ENCODE measurements at regions not wholly inside any gene's neighbourhood (a gene's known extent, or its start where the extent isn't known, plus 50 kb on each side); places are given as distances from the start of the nearest gene placed in this dataset.

DNA sequence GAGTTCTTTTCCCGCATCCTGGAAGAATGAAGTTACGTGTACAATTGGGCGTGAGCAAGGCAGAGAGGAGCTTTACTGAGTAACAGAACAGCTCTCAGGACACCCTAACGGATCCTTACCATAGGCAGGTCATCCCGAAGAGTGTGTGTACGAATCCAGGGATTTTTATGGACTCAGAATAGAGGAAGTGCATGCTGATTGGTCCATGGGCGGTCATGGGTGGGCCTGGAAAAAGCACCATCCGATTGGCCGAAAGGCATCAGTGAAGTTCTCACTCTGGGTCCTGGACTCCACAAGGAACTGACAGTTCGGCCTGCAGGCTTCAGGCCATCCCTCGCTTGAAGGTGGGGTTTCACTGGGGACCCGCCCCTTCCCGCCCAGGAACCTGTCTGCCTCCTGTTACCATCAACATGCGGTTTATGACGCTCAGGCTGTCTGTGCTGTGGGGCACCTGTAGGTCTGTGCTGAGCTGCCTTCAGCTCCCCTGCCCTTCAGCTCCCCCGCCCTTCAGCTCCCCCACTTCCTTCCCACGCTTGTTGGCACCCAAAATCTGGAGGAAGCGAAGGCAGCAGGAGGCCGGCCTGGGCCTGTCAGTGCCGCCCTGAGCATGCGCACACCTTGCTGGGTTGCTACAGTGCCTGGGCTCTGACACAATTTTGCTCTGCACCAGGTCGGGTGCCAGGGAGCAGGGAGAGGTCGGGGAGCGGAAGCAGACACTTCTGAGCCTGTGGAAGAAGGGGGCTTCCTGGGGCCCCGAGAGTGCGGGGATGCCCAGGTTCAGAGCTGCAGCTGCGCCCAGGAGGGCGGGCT is 57.9 kb upstream of the MANEA start:
- Histone ChIP-seq H4K20me1 (replicated peaks in 1 of 2; ENCODE audit: control insufficient read depth in 1 of 2, insufficient read depth in 2 of 2, low read length in 2 of 2) (no peaks in the 10 kb centered on the region), H2AFZ (ENCODE audit: low read length) (no peak overlapping the region), H3K36me3 (ENCODE audit: control insufficient read depth in 2 of 4, insufficient read depth in 4 of 4, low read length in 3 of 4) (no peaks in the 10 kb centered on the region; a peak in 1 of 8 replicates), H3K56ac (replicated peaks; ENCODE audit: insufficient read length, low read depth, low read length) (no peak overlapping the region), H3K4ac (replicated peaks; ENCODE audit: insufficient read length, low read depth, low read length) (no peak overlapping the region), H4K91ac (replicated peaks; ENCODE audit: insufficient read length, low read length) (peak overlapping the region; percentile 42), H3K4me3 (ENCODE audit: extremely low read depth in 1 of 4, insufficient read depth in 2 of 4, low read depth in 3 of 4, low read length in 4 of 4) (no peak overlapping the region), H3K9ac (replicated peaks in 1 of 4; ENCODE audit: extremely low read depth in 1 of 4, low read depth in 3 of 4, low read length in 3 of 4) (no peak overlapping the region), H3K27me3 (replicated peaks in 1 of 4; ENCODE audit: control insufficient read depth in 3 of 4, extremely low read depth in 1 of 4, insufficient read depth in 3 of 4, low read length in 3 of 4) (no peaks in the 10 kb centered on the region), H2BK5ac (ENCODE audit: low read depth, low read length) (no peak overlapping the region), H2BK15ac (ENCODE audit: low read length) (no peak overlapping the region), H2BK120ac (replicated peaks; ENCODE audit: low read depth, low read length) (no peak overlapping the region), H2AK5ac (ENCODE audit: low read depth, low read length) (0 out of 2 replicates have a peak overlapping the region, but pooled peaks have one; percentile 53), H3K4me2 (ENCODE audit: insufficient read depth in 1 of 2, low read depth in 2 of 2, low read length in 2 of 2) (no peak overlapping the region), H3K18ac (ENCODE audit: extremely low read depth, low read length) (no peak overlapping the region), H2BK12ac (ENCODE audit: low read depth, low read length) (0 out of 2 replicates have a peak overlapping the region, but pooled peaks have one; percentile 50), H3K23me2 (ENCODE audit: low read depth, low read length) (no peaks in the 10 kb centered on the region), H4K5ac (ENCODE audit: insufficient read length, low read depth, low read length) (no peak overlapping the region), H3K79me1 (ENCODE audit: low read depth, low read length) (no peaks in the 10 kb centered on the region), H3K4me1 (replicated peaks in 1 of 4; ENCODE audit: control insufficient read depth in 3 of 4, insufficient read depth in 4 of 4, low read length in 3 of 4) (peaks cover 0 to 7% (median 2%) of the 10 kb centered on the region in 4 experiments; a peak in 2 of 7 replicates), H3K23ac (ENCODE audit: insufficient read length) (no peak overlapping the region), H3K9me3 (ENCODE audit: insufficient read depth in 2 of 2, low read depth in 1 of 2, low read length in 1 of 2) (no peaks in the 10 kb centered on the region), H3K14ac (ENCODE audit: insufficient read length) (no peak overlapping the region), H4K8ac (ENCODE audit: extremely low read depth, insufficient read depth, low read length) (no peak overlapping the region), H2BK20ac (ENCODE audit: low read length) (0 out of 2 replicates have a peak overlapping the region, but pooled peaks have one; percentile 32), H3K79me2 (ENCODE audit: control insufficient read depth in 1 of 2, insufficient read depth in 2 of 2, low read length in 2 of 2) (no peaks in the 10 kb centered on the region), H3K27ac (ENCODE audit: low read depth, low read length) (no peak overlapping the region)
- DNase-seq (ENCODE audit: low read depth in 1 of 2, low spot score in 2 of 2) = no peak
- 89% methylated on average over 20 of the region's 28 CpGs; no CpG with 5 or more reads in 1 of the 2 experiments for WGBS, 2 experiments (ENCODE audit: extremely low coverage in 1 of 2, insufficient coverage in 1 of 2, insufficient read length in 1 of 2, insufficient replicate concordance in 2 of 2, low coverage in 1 of 2, low lambda C conversion rate in 2 of 2, missing lambda C conversion rate in 1 of 2)
- ChIA-PET POLR2A (ENCODE audit: partially characterized antibody) (no interaction called here), CTCF (ENCODE audit: partially characterized antibody) (no interaction called here)
- no peak for FAIRE-seq
- TF ChIP-seq SP2 (IDR thresholded peaks at IDR 0.05; ENCODE audit: low read length) (no peak), SP1 (IDR thresholded peaks at IDR 0.05; ENCODE audit: low read depth, low read length) (no peak), CTBP2 (IDR thresholded peaks at IDR 0.05; ENCODE audit: borderline replicate concordance, insufficient read depth, insufficient read length, low read length) (no peak), CBX5 (IDR thresholded peaks at IDR 0.05; ENCODE audit: low read depth, low read length) (no peak), NANOG (IDR thresholded peaks at IDR 0.05; ENCODE audit: insufficient read depth, low read depth, low read length, poor library complexity, severe bottlenecking) (no peak), ATF3 (IDR thresholded peaks at IDR 0.05; ENCODE audit: insufficient read depth, low read depth, low read length) (no peak), BRCA1 (IDR thresholded peaks at IDR 0.05; ENCODE audit: low read depth, low read length) (no peak), GABPA (IDR thresholded peaks at IDR 0.05; ENCODE audit: borderline replicate concordance, insufficient read depth, low read length) (no peak)
- TF ChIP-seq, protein P1, sequence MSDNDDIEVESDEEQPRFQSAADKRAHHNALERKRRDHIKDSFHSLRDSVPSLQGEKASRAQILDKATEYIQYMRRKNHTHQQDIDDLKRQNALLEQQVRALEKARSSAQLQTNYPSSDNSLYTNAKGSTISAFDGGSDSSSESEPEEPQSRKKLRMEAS (IDR thresholded peaks at IDR 0.05) = no peak
